ENCODE measurements at regions not wholly inside any gene's neighbourhood (a gene's known extent, or its start where the extent isn't known, plus 50 kb on each side); places are given as distances from the start of the nearest gene placed in this dataset.

DNA sequence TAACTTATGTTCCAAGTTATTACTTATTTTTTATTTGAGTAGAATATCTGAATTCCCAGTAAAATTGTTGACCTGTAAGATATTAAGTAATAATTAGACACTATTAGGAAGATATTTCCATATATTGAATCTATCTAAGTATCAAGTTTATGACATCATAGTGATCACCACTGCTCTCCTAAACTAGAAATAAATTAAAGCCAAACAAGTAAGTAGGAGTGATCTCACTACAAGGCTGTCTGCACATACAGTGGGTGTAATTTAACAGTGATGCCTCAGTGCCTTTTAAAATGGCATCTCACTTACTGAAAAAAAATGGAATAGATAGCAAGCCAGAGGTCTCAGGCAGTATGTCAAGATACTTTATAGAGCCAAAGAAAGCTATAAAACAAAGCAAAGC, 789.6 kb downstream of the KCTD16 start:
- BruUV-seq (replicated peaks): no TSS peak
- no peak overlapping the region for H3K4me2 ChIP-seq
- no peaks in the 10 kb centered on the region for H3K79me2 ChIP-seq (ENCODE audit: low read depth)
- no peaks in the 10 kb centered on the region for H3K9me2 ChIP-seq (ENCODE audit: insufficient read depth)
- POLR2A ChIA-PET (ENCODE audit: unreplicated experiment): no interaction called here
- H3K27ac ChIP-seq: no peak overlapping the region
- intact Hi-C loops (cut with micrococcal nuclease; ENCODE audit: unreplicated experiment): no loop called here
- no peaks in the 10 kb centered on the region for H3K36me3 ChIP-seq (ENCODE audit: low read depth)
- no peaks in the 10 kb centered on the region for H3K9me3 ChIP-seq (ENCODE audit: insufficient read depth, low read depth)
- H3F3A ChIP-seq (ENCODE audit: insufficient read depth, low read depth): no peaks in the 10 kb centered on the region
- no peak overlapping the region for H2AFZ ChIP-seq
- no peak overlapping the region for H3K4me3 ChIP-seq
- H4K20me1 ChIP-seq (ENCODE audit: insufficient read depth): no peaks in the 10 kb centered on the region
- no peak for DNase-seq
- CTCF ChIA-PET: no interaction called here
- no peaks in the 10 kb centered on the region for H3K27me3 ChIP-seq (ENCODE audit: insufficient read depth, low read depth)
- no peaks in the 10 kb centered on the region for H3K4me1 ChIP-seq (replicated peaks; ENCODE audit: insufficient read depth)
- no peak for TF ChIP-seq EZH2 (IDR thresholded peaks at IDR 0.05; ENCODE audit: low read depth)
- TF ChIP-seq, protein P1, sequence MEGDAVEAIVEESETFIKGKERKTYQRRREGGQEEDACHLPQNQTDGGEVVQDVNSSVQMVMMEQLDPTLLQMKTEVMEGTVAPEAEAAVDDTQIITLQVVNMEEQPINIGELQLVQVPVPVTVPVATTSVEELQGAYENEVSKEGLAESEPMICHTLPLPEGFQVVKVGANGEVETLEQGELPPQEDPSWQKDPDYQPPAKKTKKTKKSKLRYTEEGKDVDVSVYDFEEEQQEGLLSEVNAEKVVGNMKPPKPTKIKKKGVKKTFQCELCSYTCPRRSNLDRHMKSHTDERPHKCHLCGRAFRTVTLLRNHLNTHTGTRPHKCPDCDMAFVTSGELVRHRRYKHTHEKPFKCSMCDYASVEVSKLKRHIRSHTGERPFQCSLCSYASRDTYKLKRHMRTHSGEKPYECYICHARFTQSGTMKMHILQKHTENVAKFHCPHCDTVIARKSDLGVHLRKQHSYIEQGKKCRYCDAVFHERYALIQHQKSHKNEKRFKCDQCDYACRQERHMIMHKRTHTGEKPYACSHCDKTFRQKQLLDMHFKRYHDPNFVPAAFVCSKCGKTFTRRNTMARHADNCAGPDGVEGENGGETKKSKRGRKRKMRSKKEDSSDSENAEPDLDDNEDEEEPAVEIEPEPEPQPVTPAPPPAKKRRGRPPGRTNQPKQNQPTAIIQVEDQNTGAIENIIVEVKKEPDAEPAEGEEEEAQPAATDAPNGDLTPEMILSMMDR (conservative IDR thresholded peaks at IDR 0.05): no peak

DNA sequence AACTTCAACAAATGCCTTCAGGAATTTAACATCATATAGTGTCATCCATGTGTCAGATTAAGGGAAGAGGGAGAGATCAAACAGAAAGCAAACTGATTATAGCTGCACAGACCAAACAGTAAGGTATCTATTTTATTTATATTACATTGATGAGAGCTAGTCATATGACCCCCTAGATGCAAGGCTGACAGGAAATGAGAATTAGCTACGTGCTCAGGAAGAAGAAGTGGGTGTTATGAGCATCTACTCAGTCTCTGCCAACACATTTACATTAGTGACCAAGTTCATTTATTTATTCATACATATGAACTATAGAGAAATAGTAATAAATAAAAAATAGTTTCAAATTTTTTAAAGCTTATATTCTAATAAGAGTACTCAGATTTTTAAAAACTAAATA, 787.3 kb downstream of the KCTD16 start:
- no peak for DNase-seq
- TF ChIP-seq, protein P1 (conservative IDR thresholded peaks at IDR 0.05): no peak
- no peak for TF ChIP-seq EZH2 (IDR thresholded peaks at IDR 0.05; ENCODE audit: low read depth)
- Histone ChIP-seq H3K36me3 (ENCODE audit: low read depth) (no peaks in the 10 kb centered on the region), H4K20me1 (ENCODE audit: insufficient read depth) (no peaks in the 10 kb centered on the region), H3K4me2 (no peak overlapping the region), H3K4me3 (no peak overlapping the region), H3K9me2 (ENCODE audit: insufficient read depth) (no peaks in the 10 kb centered on the region), H3K79me2 (ENCODE audit: low read depth) (no peaks in the 10 kb centered on the region), H3K27me3 (ENCODE audit: insufficient read depth, low read depth) (no peaks in the 10 kb centered on the region), H3K9me3 (ENCODE audit: insufficient read depth, low read depth) (no peaks in the 10 kb centered on the region), H3F3A (ENCODE audit: insufficient read depth, low read depth) (no peaks in the 10 kb centered on the region), H3K27ac (no peak overlapping the region), H3K4me1 (replicated peaks; ENCODE audit: insufficient read depth) (no peaks in the 10 kb centered on the region), H2AFZ (no peak overlapping the region)
- POLR2A ChIA-PET (ENCODE audit: unreplicated experiment): no interaction called here
- BruUV-seq (replicated peaks): no TSS peak
- CTCF ChIA-PET: no interaction called here
- intact Hi-C loops (cut with micrococcal nuclease; ENCODE audit: unreplicated experiment): no loop called here

DNA sequence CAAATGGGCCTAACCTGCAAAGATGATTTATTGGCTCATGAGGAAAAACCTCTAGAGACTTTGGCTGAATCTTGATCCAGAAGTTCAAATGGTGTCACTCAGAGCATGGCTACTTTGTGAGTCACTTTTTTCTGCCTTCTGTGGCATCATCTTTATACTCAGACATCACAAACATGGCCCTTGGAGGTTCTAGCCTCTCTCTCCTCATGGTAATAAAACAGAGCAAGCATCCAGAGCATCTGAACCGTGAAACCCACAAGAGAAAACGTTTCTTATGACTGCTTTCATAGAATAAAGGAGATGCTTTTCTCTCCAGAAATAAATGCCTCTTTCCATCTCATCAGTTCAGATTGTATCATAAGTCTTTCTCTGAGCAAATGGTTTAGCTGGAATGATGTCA, 780.3 kb downstream of the KCTD16 start:
- H3F3A ChIP-seq (ENCODE audit: insufficient read depth, low read depth): no peaks in the 10 kb centered on the region
- no peak for DNase-seq
- no peaks in the 10 kb centered on the region for H3K79me2 ChIP-seq (ENCODE audit: low read depth)
- no peak overlapping the region for H3K4me3 ChIP-seq
- H3K4me2 ChIP-seq: no peak overlapping the region
- no peaks in the 10 kb centered on the region for H3K9me3 ChIP-seq (ENCODE audit: insufficient read depth, low read depth)
- H3K36me3 ChIP-seq (ENCODE audit: low read depth): no peaks in the 10 kb centered on the region
- H3K4me1 ChIP-seq (replicated peaks; ENCODE audit: insufficient read depth): no peaks in the 10 kb centered on the region
- intact Hi-C loops (cut with micrococcal nuclease; ENCODE audit: unreplicated experiment): no loop called here
- POLR2A ChIA-PET (ENCODE audit: unreplicated experiment): no interaction called here
- no peaks in the 10 kb centered on the region for H3K9me2 ChIP-seq (ENCODE audit: insufficient read depth)
- H3K27me3 ChIP-seq (ENCODE audit: insufficient read depth, low read depth): no peaks in the 10 kb centered on the region
- CTCF ChIA-PET: no interaction called here
- H3K27ac ChIP-seq: no peak overlapping the region
- BruUV-seq (replicated peaks): no TSS peak
- H4K20me1 ChIP-seq (ENCODE audit: insufficient read depth): no peaks in the 10 kb centered on the region
- TF ChIP-seq, protein P1 (conservative IDR thresholded peaks at IDR 0.05): no peak
- no peak for TF ChIP-seq EZH2 (IDR thresholded peaks at IDR 0.05; ENCODE audit: low read depth)
- no peak overlapping the region for H2AFZ ChIP-seq
